NCI-H1048 (cell line): ENCODE measurements at regions not wholly inside any gene's neighbourhood (a gene's known extent, or its start where the extent isn't known, plus 50 kb on each side); places are given as distances from the start of the nearest gene placed in this dataset.
"Not testable (repeated sequence)": the region's sequence is repeated elsewhere in the genome, so short reads cannot be mapped to it uniquely, and the experiment has no call there.

Source experiments
- DNase-seq: peaks from one replicate; lab custom pipeline; 2025; lab: John Stamatoyannopoulos, UW

GRCh38 chr11:104776501-104777170 is 121.6 kb downstream of the CASP12 start:
- DNase-seq = no peak

- no peak for DNase-seq
Observed at GRCh38 chr11:104774578-104774977, 123.7 kb downstream of the CASP12 start.

- no peak for DNase-seq
Observed at GRCh38 chr11:104772806-104773241, 125.4 kb downstream of the CASP12 start.

GRCh38 chr11:104771763-104772162 is 126.5 kb downstream of the CASP12 start:
- no peak for DNase-seq

GRCh38 chr11:104771046-104771445 is 127.2 kb downstream of the CASP12 start:
- DNase-seq = not testable (repeated sequence)

- DNase-seq = no peak
Observed at GRCh38 chr11:104765401-104766095, 132.7 kb downstream of the CASP12 start.

- no peak for DNase-seq
Observed at GRCh38 chr11:104764710-104765045, 133.6 kb downstream of the CASP12 start.

GRCh38 chr11:104763930-104764709 is 134.1 kb downstream of the CASP12 start:
- no peak for DNase-seq

- DNase-seq = no peak
Observed at GRCh38 chr11:104761511-104761910, 136.7 kb downstream of the CASP12 start.

- DNase-seq = no peak
Observed at GRCh38 chr11:104759464-104759863, 138.8 kb downstream of the CASP12 start.

GRCh38 chr11:104738918-104739317 is 159.3 kb downstream of the CASP12 start:
- no peak for DNase-seq

- DNase-seq = no peak
Observed at GRCh38 chr11:104738208-104738607, 160.1 kb downstream of the CASP12 start.

- DNase-seq = no peak
Observed at GRCh38 chr11:104736502-104736901, 161.8 kb downstream of the CASP12 start.

- no peak for DNase-seq
Observed at GRCh38 chr11:104734998-104735397, 163.3 kb downstream of the CASP12 start.

GRCh38 chr11:104731890-104732289 is 166.4 kb downstream of the CASP12 start:
- no peak for DNase-seq

GRCh38 chr11:104728927-104729326 is 169.3 kb downstream of the CASP12 start:
- no peak for DNase-seq

GRCh38 chr11:104727768-104728167 is 170.5 kb downstream of the CASP12 start:
- no peak for DNase-seq

GRCh38 chr11:104727095-104727494 is 171.2 kb downstream of the CASP12 start:
- DNase-seq = no peak

GRCh38 chr11:104725796-104726408 is 172.4 kb downstream of the CASP12 start:
- no peak for DNase-seq

- no peak for DNase-seq
Observed at GRCh38 chr11:104713401-104713800, 184.9 kb downstream of the CASP12 start.

GRCh38 chr11:104705490-104706190 is 192.6 kb downstream of the CASP12 start:
- no peak for DNase-seq

GRCh38 chr11:104704888-104705287 is 193.4 kb downstream of the CASP12 start:
- no peak for DNase-seq
